ENCODE measurements at regions not wholly inside any gene's neighbourhood (a gene's known extent, or its start where the extent isn't known, plus 50 kb on each side); places are given as distances from the start of the nearest gene placed in this dataset.

- no peak for TF ChIP-seq CTCF (IDR thresholded peaks at IDR 0.05)
- TF ChIP-seq POLR2AphosphoS5 (IDR thresholded peaks at IDR 0.05): no peak
- no peak for TF ChIP-seq POLR2A (IDR thresholded peaks at IDR 0.05)
Observed at GRCh38 chr6:130557481-130558112, 191.8 kb downstream of the TMEM200A start.

Measured in prostate gland (tissue), 2 donors.